ENCODE measurements at regions not wholly inside any gene's neighbourhood (a gene's known extent, or its start where the extent isn't known, plus 50 kb on each side); places are given as distances from the start of the nearest gene placed in this dataset.
"Not testable (repeated sequence)": the region's sequence is repeated elsewhere in the genome, so short reads cannot be mapped to it uniquely, and the experiment has no call there.

DNA sequence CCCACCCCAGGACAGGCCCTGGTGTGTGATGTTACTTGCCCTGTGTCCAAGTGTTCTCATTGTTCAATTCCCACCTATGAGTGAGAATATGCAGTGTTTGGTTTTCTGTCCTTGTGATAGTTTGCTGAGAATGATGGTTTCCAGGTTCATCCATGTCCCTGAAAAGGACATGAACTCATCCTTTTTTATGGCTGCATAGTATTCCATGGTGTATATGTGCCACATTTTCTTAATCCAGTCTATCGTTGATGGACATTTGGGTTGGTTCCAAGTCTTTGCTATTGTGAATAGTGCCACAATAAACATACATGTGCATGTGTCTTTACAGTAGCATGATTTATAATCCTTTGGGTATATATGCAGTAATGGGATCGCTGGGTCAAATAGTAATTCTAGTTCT is 340.2 kb upstream of the MEIS1 start:
- not testable (repeated sequence) for DNase-seq

DNA sequence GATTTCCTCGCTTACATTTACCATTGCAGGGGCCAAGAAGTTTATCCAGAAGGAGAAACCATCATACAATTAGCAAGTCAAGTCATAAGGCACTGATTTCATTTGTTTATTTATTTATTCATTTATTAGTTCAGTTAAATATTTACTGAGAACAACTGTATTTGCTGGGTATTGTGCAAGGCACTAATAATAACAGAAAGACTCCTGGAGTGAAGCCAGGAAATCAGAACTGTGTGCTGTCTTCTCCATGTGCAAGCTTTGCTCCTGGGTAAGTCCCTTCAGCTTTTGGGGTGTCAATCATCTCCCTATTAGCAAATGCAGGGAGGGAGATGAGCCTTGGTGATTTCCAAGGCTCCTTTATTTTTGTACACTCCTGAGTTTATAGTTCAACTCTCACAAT is 341.6 kb upstream of the MEIS1 start:
- DNase-seq: no peak

DNA sequence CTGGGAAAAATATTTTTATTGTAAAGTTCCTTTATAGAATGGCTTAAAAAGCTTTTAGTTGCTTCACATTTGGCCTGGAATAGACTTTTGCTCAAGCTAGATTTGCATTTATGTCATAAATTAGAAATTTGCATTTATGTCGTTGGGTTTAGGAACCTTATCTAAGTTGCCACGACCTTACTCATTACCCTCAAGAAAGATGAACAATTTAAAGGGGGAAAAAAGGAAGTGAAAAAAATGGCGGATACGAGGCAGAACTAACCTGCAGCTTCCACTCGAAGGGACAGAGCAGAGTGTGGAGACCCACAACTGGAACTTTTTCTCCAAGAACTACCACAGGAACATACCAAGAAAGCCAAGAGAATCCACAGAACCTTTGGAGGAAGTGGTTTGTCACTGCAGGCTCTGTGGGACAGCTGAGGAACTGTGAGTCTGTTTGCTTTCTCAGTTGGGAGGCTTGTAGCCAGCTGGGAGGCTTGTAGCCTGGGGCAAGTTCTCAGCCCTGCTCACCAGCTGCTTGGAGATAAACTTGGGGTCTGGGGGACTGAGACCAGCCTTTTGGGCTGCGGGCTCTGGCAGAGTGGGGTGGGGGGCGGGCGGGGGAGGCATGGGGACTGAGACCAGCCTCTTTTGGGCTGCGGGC is 349.9 kb upstream of the MEIS1 start:
- DNase-seq: no peak

DNA sequence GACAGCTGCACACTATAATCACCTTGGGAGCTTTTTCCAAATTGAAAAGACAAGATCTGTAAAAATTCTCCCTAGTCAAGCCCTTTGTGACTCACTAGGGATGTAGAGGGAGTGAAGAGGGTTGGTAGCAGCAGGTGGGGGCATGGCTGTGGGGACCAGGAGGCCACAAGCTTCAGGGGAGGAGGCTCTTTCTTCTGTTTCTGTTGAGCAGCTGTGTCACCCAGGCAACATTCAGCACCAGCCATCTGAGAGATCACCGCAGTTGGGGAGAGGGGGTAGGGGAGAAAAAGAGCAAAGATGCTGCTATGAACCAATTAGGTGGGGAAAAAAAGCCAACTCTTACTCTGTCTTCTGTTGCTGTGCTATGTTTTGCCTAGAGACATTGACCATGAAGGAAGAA is 352.3 kb upstream of the MEIS1 start:
- no peak for DNase-seq

DNA sequence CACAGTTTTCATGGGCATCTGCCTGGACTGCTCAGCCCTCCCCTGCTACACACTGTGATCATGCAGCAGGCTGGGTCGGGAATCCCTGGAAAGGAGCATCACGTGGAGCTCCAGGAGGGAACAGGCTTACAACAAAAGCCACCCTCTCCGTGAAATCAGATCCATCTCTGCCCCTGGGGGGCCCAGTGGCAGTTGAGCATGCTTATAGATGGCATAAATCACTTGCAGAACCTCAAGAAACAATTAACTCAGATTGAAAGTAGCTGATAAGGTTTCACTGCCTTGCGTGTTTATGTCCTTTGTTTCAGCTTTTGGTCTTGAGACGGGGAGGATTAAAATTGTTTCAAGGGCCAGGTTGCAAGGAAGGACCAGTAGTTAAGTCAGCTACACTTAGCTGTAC is 354.8 kb upstream of the MEIS1 start:
- no peak for DNase-seq

DNA sequence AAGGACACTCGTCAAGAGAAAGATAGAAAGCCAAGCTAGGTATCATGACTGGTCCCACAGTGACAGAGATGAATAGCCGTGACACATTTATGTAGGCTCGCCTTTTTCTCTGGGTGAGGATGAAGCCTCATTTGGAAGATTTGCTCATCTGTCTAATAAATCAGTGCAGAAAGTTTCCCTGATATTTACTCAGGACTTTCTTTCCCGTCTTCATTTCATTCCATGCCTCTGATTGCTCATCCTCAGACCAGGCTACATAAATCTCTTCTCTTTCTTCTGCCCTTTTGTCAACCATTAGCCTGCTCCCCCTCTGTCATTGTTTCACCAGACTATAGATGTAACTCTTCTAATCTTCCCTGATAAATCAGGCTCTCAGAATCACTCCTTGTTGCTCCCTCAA is 361.8 kb upstream of the MEIS1 start:
- no peak for DNase-seq

DNA sequence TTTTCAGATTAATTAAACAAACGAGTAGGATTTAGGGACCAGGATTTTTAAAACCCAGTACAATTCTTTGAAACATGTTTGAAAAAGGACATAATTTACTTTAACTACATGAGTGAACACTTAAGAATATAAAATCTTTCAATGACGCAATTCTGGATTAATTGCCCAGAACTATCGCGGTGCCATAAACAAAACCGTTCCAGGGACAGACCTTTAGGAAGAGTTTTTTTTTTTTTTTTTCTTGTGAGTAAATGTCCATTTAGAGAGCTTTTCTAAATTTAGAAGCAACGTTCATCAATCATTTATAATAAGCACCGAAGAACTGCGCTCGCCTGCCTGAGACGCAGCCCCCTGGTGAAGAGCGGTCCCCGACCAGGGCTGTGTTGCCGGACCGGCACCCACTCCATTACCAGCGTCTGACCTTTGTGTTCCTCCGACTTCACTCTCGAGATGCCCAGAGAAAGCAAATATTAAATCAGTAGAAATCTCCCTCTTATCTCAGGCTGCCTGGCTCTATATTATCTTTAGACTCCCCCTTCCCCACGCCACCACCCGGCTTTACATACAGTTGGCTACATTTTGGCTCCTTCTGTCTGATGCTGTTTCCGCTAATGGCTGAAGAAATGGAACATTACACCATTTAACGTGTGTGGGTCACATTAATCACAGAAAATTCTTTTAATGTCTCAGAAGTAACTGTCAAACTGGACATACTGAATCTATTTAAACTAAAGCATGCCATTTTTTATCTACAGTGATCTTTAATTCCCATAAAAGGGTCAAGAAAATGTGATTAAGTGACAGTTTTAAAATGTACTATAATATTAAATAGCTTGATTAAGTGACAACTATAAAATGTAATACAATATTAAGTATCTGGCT is 364.0 kb upstream of the MEIS1 start:
- DNase-seq: no peak

DNA sequence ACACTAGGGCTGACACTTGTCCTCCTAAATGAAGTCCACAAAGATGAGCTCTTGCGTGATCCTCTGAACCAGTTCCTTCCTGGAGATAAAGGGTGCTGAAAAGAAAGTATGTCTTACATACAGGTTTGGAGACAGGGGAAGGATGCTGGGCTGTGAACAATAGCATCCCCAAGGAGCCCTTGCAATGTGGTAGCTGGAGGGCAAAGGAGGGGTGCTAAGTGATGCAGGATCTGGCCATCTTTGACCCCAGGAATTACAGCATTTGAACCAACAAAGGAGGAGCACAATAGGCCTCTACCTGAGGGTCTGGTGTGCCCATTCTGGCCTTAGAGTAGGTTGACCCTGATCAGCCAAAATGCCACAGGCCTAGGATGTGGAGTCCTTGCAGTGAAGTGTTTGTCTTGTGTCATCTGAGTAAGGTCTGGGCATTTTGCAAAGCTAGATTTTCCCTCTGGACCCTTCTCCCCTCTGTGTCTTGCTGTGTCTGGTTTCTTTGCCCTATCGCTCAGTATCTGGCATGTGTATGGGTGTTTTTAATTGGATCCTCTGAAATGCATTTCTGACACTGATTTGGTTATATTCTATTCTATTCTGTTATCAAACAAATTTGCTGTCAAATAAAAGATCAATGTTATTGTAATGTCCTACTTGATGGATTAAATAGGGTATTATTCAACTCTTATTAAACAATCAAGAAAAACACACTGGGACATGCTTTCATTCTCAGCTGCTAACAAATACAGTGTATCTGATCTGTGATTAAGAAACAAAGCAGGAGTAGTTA is 364.8 kb upstream of the MEIS1 start:
- no peak for DNase-seq

DNA sequence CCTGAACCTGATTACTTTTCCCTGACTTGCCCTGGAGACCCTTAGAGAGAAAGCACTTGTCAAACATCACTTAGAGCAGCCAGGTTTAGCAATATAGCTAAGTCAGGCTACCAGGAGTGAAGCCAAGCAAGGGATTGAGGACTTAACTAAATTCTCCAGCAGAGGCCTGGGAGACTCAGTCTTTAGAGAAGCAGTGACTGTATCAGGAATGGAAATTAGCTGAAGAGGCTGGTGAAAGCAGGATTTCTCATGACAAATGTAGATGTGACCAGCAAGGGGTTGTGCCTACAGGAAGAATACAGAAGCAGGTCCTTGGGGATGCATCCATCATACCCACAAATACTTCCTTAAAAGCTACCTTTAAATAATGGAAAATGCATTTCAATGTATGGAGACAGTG is 368.9 kb upstream of the MEIS1 start:
- no peak for DNase-seq

DNA sequence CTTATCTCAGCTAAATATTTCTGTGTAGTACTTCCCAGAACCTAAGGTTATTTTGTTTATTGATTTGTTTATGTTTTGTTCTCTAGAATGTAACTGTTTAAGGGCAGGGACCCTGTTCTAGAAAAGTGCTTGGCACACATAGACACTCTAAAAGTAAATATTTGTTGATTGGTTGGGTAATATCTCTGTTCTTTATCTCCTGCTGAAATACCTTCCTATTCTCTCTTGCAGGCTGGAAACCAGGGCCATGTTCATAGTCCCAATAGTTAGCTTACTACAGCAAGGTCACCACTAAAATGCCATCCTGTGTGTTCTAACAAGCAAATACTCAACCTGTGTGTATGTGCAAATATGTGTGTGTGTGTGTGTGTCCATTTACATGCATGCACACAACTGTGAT is 375.6 kb upstream of the MEIS1 start:
- no peak for DNase-seq

DNA sequence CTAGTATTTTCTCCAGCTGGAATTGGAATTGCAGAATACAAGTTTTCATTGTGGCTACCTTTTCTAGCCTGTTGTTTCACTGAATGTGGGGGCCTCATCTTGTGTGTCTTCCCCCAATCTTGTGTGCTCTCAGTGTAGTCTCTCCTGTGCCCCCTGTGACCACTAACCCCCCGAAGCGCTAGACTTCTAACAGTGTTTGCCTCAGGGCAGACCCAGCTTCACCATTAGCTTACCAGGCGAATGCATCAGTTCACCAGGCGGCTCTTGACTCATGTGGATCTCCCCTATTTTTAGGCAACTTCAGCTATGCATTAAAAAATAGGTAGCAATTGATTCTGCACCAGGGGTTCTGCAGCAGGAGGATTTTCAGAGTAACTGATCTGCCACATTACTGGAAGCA is 376.2 kb upstream of the MEIS1 start:
- no peak for DNase-seq

DNA sequence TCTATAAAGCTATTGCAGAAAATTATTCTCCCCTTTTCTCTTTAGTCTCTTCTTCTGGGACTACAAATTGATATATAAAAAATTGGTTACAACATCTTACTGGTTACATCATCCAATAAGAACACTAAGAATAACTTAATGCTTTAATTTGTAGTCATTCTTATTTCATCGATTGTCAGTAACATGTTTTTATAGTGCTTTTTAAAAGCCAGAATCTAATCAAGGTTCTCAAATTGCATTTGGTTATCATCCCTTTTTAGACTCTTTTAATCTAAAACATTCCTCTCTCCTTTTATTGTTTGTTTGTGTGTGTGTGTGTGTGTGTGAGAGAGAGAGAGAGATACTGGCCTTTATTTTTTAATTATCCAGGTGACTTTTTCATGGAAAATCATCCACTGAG is 377.1 kb upstream of the MEIS1 start:
- DNase-seq: no peak

DNA sequence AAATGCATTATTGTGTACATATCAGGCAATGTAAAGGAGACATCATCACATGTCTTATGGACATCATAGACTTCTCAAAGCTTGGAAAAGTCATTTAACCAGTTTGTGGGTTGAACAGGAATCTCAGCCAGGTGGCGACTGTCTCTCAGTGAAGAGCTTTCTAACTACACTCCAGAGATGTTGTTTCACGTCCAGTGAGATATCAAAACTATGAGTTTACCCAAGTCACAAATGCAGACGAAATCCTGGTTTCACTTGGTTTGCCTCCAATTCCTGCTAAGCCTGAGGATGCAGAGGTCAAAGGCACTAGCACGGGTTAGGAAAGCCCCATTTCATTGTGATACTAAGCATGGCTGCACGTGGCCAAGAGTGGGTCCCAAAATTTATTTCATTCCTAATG is 384.5 kb upstream of the MEIS1 start:
- DNase-seq: no peak

DNA sequence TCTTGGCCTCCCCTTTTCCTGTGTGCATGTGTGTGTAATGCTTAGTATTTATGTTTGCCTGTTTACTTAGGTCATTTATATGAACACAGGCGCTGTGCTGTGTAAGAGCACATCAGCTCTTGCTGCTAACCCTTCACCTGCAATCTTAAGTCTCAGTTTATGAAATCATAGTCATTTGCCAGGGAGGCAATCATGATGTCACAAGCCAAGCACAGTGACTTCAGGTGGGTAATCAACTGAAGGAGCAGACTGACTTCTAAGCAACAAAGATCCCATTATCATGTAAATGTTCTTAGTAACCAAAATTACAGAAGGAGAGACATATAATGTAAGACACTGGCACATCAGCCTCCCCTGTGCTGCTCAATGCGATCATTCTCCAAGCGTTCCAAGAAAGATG is 386.3 kb upstream of the MEIS1 start:
- no peak for DNase-seq

DNA sequence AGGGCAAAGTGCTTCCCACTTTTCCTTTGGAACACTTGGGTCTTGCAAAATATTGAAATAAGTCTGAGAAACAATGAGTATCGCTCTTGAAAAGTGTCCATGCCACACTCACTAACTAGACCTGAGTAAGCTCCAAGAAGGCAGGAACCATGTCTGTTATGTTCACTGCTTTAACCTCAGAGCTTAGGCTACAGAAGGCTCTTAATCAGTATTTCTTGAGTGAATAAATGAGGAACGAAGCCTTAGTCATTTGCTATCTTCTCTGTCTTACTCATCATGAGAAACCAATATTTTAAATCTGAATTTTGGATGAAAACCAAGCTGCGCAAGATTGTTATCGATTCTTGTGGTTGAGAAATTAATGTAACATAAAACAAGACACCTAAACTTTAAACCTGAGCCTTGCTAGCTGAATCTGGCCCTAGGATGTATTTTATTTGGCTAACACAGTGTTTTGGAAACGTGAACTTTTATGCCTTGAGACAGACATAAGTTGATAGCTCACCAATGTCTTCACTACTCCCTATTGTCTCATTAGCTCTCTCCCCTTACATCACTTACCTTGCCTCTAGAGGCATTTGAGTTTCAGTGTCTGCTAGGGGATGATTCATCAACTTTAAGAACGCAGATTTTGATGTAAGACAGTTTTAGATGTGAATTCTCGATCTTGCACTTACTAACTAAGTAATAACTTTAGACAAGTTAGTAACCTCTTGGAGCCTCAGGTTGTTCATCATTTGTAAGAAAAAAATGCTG is 392.8 kb upstream of the MEIS1 start:
- DNase-seq: no peak

DNA sequence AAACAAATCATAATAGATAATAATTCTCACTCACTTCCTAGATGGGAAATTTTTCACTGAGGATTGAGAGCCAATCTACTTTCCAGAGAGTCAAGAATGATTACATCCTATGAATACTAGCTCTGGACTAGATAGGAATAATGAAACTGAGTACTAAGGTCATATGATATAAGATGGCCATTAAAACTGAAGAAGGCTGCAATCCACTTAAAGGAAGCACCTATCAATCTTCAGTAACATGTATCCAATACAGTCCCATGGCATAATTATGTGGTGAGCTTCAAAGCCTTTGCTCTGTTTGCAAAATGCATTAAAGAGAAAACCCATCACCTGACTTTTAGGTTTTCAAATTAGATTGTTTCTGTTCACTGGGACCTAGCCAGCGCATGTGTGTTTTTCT is 398.0 kb upstream of the MEIS1 start:
- DNase-seq: no peak

DNA sequence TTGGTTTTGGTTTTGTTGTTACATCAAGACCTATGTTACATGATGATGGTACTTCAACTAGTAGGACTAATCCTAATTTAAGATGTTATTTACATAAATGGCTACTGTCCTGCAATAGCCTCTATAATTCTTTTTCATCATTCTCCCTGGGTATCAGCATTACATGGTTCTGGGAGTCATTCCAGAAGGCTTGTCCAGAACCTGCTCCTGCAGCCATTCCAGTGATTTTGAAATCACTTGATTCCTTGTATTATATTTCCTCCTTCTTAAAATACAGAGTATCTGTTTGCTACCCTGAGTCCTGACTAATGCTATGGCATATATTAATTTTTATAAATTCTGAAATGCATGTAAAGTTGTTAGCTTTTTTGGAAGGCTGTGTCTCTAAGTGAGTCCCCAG is 400.5 kb upstream of the MEIS1 start:
- no peak for DNase-seq

DNA sequence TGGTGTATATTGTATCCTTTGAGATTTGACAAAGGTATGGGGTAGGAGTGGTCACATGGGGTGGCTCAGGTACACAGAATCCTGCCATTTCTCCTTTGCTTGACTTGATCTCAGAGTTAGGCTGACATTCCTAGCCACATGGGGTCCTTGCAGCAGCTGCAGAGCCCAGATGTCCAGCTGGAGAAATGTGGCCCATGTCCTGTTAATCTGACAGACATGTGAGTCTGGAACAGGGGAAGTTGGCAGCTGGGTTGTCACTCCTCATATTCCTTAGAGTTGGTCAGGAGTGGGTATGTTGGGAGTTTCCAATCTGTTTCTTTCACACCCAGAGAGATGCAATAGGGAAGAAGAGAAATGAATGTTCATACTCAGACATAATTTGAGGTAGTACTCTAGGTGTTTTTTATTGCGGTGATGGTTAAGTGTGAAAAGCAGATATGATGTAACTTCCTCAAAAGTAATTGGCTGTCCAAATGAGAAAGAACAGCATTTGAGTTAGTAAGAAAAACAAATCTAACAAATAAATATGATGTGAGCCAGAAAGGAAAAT is 402.6 kb upstream of the MEIS1 start:
- DNase-seq: no peak

DNA sequence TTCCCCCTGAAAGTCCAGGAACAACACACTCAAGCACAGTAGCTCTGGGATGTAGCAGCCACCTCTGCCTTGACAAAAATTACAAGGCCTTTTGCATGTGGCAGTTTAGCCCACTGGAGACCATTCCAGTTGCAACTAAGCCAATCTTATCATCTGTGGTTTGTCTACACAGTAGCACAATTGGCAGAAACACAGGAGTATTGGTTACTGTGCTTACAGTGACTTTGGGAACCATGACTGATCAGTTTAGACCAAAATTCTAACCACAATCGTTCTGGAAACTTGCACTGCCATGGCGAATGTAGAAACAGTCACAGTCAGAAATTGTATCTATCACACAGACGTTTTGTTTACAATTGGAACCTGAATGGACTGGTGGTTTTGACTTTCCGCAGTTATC is 403.7 kb upstream of the MEIS1 start:
- no peak for DNase-seq

DNA sequence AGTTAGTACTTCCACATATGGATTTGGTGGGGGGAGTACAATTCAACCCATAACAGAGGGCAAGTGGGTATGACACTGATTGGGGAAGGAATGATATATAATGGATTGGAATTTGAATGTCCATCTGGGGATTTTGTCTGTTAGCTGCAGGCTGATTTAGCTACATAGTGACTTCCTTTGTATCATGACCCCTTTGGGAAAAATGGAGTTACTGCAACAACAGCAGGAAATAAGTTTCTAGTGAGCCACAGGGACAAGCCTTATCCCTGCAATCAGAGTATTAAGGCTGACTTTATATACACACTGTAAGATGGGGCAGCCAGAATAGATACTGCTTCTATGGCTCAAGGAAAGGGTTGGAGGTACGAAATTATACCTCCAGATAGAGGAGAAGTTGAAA is 404.4 kb upstream of the MEIS1 start:
- no peak for DNase-seq

DNA sequence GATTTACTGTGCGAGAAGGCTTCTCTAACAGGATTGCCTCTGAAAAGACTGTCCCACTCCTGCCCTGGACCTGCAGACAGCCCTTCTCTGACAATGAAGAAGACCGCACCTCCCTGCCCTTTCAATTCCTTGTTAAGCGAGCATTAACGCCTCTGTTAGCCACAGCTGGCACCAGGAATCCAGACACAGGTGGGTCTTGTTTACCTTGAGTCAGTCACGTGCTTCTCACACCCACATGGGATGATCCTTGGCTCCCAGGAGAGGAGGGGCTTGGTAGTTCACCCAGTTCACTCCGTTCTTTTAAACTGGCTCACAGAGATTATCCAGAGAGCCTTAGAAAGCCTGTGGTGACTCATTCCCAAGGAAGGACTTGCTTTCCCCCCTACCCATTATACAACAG is 410.5 kb upstream of the MEIS1 start:
- DNase-seq: no peak

DNA sequence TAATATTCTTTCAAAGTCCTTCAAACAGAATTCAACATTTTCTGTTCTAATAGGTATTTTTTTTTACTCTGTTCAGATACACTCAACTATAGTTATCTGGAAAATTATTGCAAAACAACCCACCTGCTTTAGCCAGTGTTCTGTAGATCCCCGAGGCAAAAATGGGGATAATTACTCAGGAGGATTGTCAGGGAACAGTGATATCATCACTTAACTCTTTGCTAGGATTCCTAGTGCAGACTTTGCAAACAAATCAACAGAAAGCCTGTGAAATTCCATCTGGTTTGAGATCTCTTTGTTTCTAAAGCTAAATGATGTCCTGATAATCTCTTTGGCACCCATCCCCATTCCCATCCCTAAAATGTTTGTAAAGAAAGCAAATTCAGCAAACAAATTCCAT is 413.6 kb upstream of the MEIS1 start:
- DNase-seq: no peak

DNA sequence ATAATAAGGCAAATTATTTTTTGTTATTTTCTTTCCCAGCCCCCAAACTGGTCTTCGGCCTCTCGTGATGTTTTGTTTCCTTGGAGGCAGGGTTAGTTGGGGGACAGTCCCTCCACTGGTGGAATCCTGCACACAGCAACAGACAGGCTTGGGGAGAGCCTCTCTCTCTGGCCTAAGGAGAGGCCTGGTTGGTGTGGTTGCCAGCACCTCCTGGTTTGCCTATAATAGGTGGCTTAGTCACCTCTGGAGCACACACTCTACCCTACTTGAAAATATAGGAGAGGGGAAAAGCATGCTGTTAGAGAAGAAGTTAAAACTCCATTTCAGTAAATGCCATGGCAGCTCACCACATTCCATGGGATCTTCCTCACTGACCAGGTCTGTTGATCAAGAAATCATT is 417.2 kb upstream of the MEIS1 start:
- no peak for DNase-seq
